Central memory CD8-positive, alpha-beta T cell (primary cell): ENCODE measurements at regions not wholly inside any gene's neighbourhood (a gene's known extent, or its start where the extent isn't known, plus 50 kb on each side); places are given as distances from the start of the nearest gene placed in this dataset.

Experiments used
- ATAC-seq: fragments of 150-1000 bp; cut with Tn5 transposase; replicated peaks from 2 replicates; pipeline ENCODE4 v1.10.0; 2022; ENCODE audit warnings: mild to moderate bottlenecking, moderate FRiP score, moderate number of reproducible peaks; ENCODE audit not compliant: poor library complexity, severe bottlenecking; ENCODE audit errors: extremely low read depth
- DNase-seq, 2 donors: peaks; one replicate each; pipeline ENCODE4 v3.0.0; 2021; ENCODE audit warnings: low spot score in 2 of 2
- H3K27ac Mint-ChIP-seq: one replicate; pipeline ENCODE4 v1.8.0; 2022; ENCODE audit warnings: low read depth, mild to moderate bottlenecking, moderate library complexity, mixed read lengths
- H3K27me3 Mint-ChIP-seq: one replicate; pipeline ENCODE4 v1.8.0; 2022; ENCODE audit warnings: mixed read lengths
- H3K36me3 Mint-ChIP-seq: one replicate; pipeline ENCODE4 v1.8.0; 2022; ENCODE audit warnings: mild to moderate bottlenecking, moderate library complexity, mixed read lengths; ENCODE audit not compliant: insufficient read depth
- H3K4me1 Mint-ChIP-seq: one replicate; pipeline ENCODE4 v1.8.0; 2022; ENCODE audit warnings: mixed read lengths
- H3K4me3 Mint-ChIP-seq: one replicate; pipeline ENCODE4 v1.8.0; 2022; ENCODE audit warnings: mild to moderate bottlenecking, moderate library complexity, mixed read lengths
- H3K9me3 Mint-ChIP-seq: one replicate; pipeline ENCODE4 v1.8.0; 2022; ENCODE audit warnings: mixed read lengths

DNA sequence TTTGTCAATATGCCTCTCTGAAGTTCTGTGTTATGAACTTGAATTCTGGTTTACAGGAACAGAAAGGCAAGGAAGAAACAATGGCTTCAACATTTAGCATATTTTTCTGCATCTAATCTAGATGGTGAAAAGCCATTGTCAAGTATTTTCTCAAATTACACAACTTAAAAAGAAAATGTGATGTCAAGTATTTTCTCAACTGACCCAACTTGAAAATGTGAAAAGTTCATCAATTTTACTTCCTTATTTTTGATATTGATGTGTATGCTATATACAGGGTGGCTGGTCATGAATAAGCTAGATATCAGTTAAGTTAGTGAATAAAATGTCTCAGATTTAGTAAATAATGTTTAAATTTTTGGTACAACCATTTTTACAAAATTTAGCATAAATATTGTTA, 196.7 kb downstream of the ALX1 start:
- no peaks in the 10 kb centered on the region for H3K27me3 Mint-ChIP-seq
- ATAC-seq: no peak
- no peaks in the 10 kb centered on the region for H3K36me3 Mint-ChIP-seq
- no peaks in the 10 kb centered on the region for H3K4me1 Mint-ChIP-seq
- peaks cover 15% of the 10 kb centered on the region for H3K9me3 Mint-ChIP-seq
- no peak for DNase-seq
- H3K27ac Mint-ChIP-seq: no peak overlapping the region
- H3K4me3 Mint-ChIP-seq: no peak overlapping the region

DNA sequence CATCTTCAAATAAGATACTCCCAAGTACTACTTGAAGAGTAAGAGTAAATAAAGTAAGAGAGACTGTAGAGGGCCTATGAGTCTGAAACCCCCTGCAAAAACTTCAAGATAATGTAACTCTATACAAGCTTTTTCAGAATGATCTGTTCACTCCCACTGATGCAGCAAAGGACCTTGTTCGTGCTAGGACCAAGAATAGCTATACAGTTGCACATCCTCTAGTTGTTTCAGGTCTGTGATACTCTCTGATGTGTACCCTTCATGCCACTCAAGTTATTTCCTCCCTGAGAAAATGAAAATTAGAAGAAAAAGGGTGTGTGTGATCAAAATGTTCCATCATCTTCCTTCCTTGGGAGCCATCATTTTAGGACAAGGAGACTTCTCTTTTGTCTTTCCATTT, 204.4 kb downstream of the ALX1 start:
- DNase-seq (no peak), ATAC-seq (no peak)
- H3K9me3 Mint-ChIP-seq: peaks cover 15% of the 10 kb centered on the region
- no peaks in the 10 kb centered on the region for H3K36me3 Mint-ChIP-seq
- H3K4me1 Mint-ChIP-seq: no peaks in the 10 kb centered on the region
- no peaks in the 10 kb centered on the region for H3K27me3 Mint-ChIP-seq
- no peak overlapping the region for H3K4me3 Mint-ChIP-seq
- H3K27ac Mint-ChIP-seq: no peak overlapping the region

DNA sequence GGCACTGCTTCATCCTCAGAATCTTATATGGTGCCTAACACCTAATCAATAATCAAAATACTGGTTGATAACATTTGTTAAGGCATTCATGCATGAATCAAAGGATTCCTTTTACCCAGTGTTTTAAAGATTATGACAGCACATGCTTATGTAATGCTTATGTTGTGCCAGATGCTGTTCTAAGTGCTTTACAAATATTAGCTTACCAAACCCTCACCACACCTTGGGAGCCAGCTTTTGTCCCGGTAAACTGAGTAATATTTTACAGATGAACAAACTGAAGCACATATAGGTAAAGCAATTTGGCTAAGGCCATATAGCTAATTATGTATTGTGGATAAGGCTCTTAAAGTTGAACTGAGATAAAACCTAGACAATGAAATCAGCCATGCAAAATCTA, 209.2 kb downstream of the ALX1 start:
- Mint-ChIP-seq H3K4me1 (no peaks in the 10 kb centered on the region), H3K4me3 (no peak overlapping the region), H3K27me3 (no peaks in the 10 kb centered on the region), H3K36me3 (no peaks in the 10 kb centered on the region), H3K9me3 (peaks cover 17% of the 10 kb centered on the region), H3K27ac (no peak overlapping the region)
- DNase-seq (no peak), ATAC-seq (no peak)

DNA sequence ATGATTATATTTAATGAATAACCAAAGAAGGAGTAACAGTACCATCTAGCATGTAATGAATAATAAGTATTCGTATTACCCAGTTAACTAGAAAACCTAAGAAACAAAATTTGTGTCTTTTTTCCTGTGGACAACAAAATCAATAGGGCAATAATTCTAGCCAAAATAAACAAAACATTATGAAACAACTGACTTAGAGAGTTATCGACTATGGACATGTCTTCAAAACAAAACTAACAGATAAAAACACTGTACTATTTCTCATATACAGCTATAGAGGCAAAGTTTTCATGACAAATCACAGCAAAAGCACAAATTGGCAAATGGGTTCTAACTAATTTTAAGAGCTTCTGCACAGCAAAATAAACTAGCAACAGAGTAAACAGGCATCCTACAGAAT, 224.1 kb downstream of the ALX1 start:
- Mint-ChIP-seq H3K36me3 (no peaks in the 10 kb centered on the region), H3K27ac (no peak overlapping the region), H3K4me1 (no peaks in the 10 kb centered on the region), H3K4me3 (no peak overlapping the region), H3K27me3 (no peaks in the 10 kb centered on the region), H3K9me3 (peaks cover 15% of the 10 kb centered on the region)
- DNase-seq: no peak
- ATAC-seq: no peak

DNA sequence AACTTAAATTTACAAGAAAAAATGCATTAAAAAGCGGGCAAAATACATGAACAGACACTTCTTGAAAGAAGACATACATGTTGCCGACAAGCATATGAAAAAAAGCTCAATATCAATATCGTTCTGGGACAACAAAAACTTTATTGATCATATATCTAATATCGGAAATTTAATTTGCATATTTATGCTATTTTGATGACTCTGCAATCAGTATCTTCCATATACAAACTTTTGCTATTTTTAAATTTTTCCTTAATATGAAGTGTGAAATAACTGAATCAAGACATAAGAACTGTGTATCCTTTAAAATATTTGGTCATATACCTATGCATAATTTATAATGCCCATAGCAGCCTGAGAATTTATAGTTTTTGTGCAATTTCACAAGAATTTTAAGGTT, 224.6 kb downstream of the ALX1 start:
- Mint-ChIP-seq H3K9me3 (peaks cover 15% of the 10 kb centered on the region), H3K4me1 (no peaks in the 10 kb centered on the region), H3K36me3 (no peaks in the 10 kb centered on the region), H3K4me3 (no peak overlapping the region), H3K27ac (no peak overlapping the region), H3K27me3 (no peaks in the 10 kb centered on the region)
- DNase-seq (no peak), ATAC-seq (no peak)

DNA sequence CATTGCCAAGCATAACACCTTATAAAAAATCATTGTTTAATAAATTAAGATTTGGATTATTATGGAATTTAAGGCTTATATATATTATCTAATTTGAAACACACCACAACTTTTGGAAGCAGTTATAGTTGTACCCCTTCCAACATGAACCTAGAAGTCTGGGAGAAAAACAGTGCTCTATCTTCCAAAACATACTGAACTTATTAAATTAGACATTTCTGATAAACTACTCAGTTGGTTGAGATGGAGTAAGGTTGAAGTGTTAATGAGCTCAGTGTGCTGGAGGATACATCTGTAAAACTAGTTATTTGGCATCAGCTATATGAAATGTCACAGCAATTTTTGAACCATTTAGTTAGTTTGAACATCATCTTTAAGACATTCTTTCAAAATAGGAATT, 227.4 kb downstream of the ALX1 start:
- no peak overlapping the region for H3K27ac Mint-ChIP-seq
- DNase-seq (no peak), ATAC-seq (no peak)
- H3K4me3 Mint-ChIP-seq: no peak overlapping the region
- H3K9me3 Mint-ChIP-seq: peaks cover 7% of the 10 kb centered on the region
- H3K27me3 Mint-ChIP-seq: no peaks in the 10 kb centered on the region
- no peaks in the 10 kb centered on the region for H3K36me3 Mint-ChIP-seq
- H3K4me1 Mint-ChIP-seq: no peaks in the 10 kb centered on the region

DNA sequence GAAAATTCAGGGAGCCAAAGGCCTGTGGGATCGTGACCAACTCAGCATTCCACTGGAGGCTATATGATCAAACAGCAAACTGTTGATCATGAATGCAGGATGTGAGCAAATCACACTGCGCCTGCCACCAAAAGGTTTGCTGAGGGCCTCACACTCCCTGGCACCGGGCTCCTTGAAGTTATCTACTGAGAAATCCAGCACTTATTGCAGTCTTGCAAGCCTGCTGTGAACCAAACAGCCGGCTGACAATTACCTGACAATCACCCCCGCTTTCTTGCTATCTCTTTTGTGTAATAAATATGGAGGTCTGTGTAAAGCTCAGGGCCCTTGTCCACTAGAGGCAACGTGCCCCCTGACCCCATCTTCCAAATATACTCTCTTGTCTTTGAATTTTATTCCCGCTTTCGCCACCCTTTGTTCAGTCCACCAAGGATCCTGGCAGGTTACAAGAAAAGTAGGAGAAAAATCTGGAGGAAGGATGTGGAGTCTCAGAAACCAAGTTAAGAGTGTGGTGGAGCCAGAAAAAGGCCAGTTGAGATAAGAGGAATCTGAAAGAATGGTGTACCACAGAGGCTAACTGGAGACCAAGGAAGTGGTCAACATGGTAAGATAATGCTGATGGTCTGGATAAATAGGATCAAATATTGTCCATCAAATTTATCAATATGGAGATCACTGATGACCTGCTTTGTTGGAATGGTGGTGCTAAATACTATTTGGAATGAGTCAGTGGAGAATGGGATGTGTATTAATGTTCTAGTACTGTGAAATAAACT, 229.2 kb downstream of the ALX1 start:
- H3K4me1 Mint-ChIP-seq: no peaks in the 10 kb centered on the region
- H3K36me3 Mint-ChIP-seq: no peaks in the 10 kb centered on the region
- peaks cover 15% of the 10 kb centered on the region for H3K9me3 Mint-ChIP-seq
- no peak for DNase-seq
- no peak overlapping the region for H3K27ac Mint-ChIP-seq
- no peak overlapping the region for H3K4me3 Mint-ChIP-seq
- no peak for ATAC-seq
- H3K27me3 Mint-ChIP-seq: no peaks in the 10 kb centered on the region

DNA sequence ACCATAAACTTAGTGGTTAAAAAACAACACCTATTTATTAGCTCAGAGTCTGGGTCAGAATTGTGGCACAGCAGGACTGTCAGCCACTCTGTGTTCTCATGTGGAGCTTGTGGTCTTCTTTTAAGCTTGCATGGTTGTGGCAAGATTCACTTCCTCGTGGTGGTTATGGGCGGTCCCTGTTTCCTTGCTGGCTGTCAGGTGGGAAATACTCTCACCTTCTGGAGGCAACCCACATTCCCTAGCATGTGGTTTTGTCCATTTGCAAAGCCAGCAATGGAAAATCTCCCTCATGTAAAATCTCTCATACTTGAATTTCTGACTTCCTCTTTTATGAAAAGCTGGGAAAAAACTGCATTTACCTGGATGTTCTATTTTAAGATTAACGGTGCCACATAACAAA, 229.8 kb downstream of the ALX1 start:
- Mint-ChIP-seq H3K4me3 (no peak overlapping the region), H3K36me3 (no peaks in the 10 kb centered on the region), H3K27me3 (no peaks in the 10 kb centered on the region), H3K4me1 (no peaks in the 10 kb centered on the region), H3K27ac (no peak overlapping the region), H3K9me3 (peaks cover 21% of the 10 kb centered on the region)
- DNase-seq: no peak
- ATAC-seq: no peak

DNA sequence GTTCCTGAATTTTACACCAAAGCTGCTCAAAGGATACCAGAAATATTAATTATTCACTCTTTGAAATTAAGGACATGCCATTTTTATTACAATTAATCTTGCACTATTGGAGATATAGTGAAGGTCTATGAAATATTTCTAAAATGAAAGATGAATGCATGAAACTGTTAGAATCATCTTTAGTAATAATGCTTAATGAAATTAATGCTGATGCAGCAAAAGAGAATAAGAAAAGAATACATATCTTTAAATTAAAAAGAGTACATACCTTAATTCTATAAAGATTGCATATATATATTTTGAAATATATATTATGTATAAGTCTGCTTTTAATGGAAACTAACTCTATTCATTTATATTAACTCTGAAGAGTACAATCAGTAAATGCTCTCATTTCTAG, 236.0 kb downstream of the ALX1 start:
- no peak overlapping the region for H3K27ac Mint-ChIP-seq
- no peaks in the 10 kb centered on the region for H3K4me1 Mint-ChIP-seq
- ATAC-seq (no peak), DNase-seq (no peak)
- H3K9me3 Mint-ChIP-seq: peaks cover 17% of the 10 kb centered on the region
- H3K4me3 Mint-ChIP-seq: no peak overlapping the region
- H3K27me3 Mint-ChIP-seq: no peaks in the 10 kb centered on the region
- no peaks in the 10 kb centered on the region for H3K36me3 Mint-ChIP-seq

DNA sequence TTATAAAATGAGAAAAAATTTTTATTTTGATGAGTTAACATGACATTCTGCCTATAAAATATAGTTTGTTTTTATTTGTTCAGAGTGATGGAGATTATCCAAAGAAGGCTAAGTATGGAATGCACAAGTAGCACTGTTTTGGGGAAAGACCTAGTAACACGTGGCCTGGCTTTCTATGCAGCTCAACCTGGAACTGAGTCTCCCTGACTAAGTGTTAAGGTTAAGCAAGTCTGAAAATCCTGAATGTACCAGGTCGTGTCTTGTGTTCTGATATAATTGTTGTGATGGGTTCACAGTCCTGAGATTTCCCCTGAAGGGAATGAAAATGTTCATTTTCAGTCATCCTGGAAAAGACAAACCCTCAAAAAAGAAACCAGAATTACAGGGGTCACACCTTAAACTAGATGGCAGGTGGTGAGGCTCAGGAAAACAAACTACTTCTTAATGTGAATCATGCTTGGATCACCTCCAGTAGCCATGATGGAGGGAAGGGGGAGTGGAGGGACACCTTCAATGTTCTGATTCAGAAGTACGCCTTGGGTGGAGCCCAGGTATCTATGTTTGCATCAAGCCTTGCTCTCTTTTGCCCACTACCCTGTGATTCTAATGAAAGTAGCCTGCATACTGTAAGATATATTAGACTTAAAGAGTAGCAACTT, 236.8 kb downstream of the ALX1 start:
- Mint-ChIP-seq H3K4me3 (no peak overlapping the region), H3K27ac (no peak overlapping the region), H3K27me3 (no peaks in the 10 kb centered on the region), H3K9me3 (peaks cover 23% of the 10 kb centered on the region), H3K4me1 (no peaks in the 10 kb centered on the region), H3K36me3 (no peaks in the 10 kb centered on the region)
- ATAC-seq (no peak), DNase-seq (no peak)

DNA sequence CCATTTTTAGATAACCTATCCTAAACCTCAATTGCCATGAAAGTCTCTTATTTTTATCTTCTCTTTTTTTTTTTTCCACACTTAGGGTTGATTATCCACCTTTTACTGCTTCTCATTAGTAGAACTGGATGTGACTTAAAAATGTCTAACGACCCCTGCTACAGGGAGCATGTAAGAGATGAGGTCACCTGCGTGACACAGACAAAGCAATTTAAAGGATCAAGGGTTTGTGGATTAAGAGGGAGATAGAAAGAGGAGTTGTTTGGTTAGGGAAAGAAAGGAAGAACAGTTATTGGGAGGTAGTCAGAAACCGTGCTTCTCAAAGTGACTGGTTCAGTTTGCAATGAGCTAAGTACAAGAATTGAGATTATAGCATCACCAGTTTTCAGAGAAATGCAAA, 239.1 kb downstream of the ALX1 start:
- DNase-seq (no peak), ATAC-seq (no peak)
- Mint-ChIP-seq H3K4me3 (no peak overlapping the region), H3K9me3 (peaks cover 25% of the 10 kb centered on the region), H3K36me3 (no peaks in the 10 kb centered on the region), H3K27me3 (no peaks in the 10 kb centered on the region), H3K27ac (no peak overlapping the region), H3K4me1 (no peaks in the 10 kb centered on the region)

DNA sequence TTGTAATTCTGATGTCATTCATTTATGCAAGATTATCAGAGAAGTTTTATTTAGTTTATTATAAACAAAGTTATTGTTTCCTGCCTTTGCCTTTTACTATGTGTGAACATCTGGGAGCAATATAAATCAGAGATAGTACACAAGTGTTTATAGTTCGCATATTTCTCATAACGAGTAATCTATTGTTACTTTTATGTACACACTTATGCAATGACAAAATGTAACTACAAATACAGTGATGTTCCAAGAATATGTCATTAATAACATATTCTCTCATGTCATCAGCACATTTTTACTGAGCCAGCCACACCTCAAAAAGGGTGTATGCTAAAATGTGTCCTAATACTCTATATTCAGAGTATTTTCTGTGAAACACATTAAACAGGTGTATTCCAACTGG, 243.2 kb downstream of the ALX1 start:
- Mint-ChIP-seq H3K36me3 (no peaks in the 10 kb centered on the region), H3K27ac (no peak overlapping the region), H3K9me3 (peaks cover 26% of the 10 kb centered on the region), H3K4me1 (no peaks in the 10 kb centered on the region), H3K4me3 (no peak overlapping the region), H3K27me3 (no peaks in the 10 kb centered on the region)
- ATAC-seq (no peak), DNase-seq (no peak)

DNA sequence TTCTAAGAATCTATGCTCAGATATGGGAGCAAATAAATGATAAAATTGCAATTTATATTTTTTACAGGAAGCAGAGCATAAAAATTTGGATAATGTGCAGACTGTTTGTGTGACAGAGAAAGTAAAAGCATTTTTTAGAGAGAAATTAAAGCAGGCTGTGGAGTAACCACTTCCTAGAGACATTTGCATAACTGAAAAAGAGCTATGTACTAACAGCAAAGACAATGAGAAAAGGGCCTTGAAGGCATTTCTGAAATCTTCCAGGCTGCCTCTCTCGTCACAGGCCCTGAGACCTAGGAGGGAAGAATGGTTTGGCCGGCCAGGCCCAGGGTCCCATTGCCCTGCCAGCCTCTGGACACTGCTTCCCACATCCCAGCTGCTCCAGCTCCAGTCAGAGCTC, 247.2 kb downstream of the ALX1 start:
- H3K4me1 Mint-ChIP-seq: no peaks in the 10 kb centered on the region
- ATAC-seq (no peak), DNase-seq (no peak)
- H3K27me3 Mint-ChIP-seq: no peaks in the 10 kb centered on the region
- H3K27ac Mint-ChIP-seq: no peak overlapping the region
- H3K9me3 Mint-ChIP-seq: peaks cover 16% of the 10 kb centered on the region
- H3K36me3 Mint-ChIP-seq: no peaks in the 10 kb centered on the region
- no peak overlapping the region for H3K4me3 Mint-ChIP-seq
